ENCODE measurements at regions not wholly inside any gene's neighbourhood (a gene's known extent, or its start where the extent isn't known, plus 50 kb on each side); places are given as distances from the start of the nearest gene placed in this dataset.
A peak's percentile ranks its signal among the peaks of the same experiment; 100 is the strongest.
"Not testable (repeated sequence)": the region's sequence is repeated elsewhere in the genome, so short reads cannot be mapped to it uniquely, and the experiment has no call there.

- peak; percentile 56 for DNase-seq (ENCODE audit: low read depth)
- TF ChIP-seq CTCF (IDR thresholded peaks at IDR 0.05; ENCODE audit: low read length, missing control alignments) = no peak
- H3K4me3 ChIP-seq (replicated peaks; ENCODE audit: low read depth, low read length) = no peak overlapping the region
Measured at GRCh38 chr7:19964246-19964645, 190.8 kb upstream of the TMEM196 start.

- DNase-seq (ENCODE audit: low read depth) = no peak
- TF ChIP-seq CTCF (IDR thresholded peaks at IDR 0.05; ENCODE audit: low read length, missing control alignments) = no peak
- no peak overlapping the region for H3K4me3 ChIP-seq (replicated peaks; ENCODE audit: low read depth, low read length)
Measured at GRCh38 chr7:19963695-19964094, 190.3 kb upstream of the TMEM196 start.

GRCh38 chr7:19958309-19958896, 185.0 kb upstream of the TMEM196 start:
- peak; percentile 94 for DNase-seq (ENCODE audit: low read depth)
- no peak overlapping the region for H3K4me3 ChIP-seq (replicated peaks; ENCODE audit: low read depth, low read length)
- TF ChIP-seq CTCF (IDR thresholded peaks at IDR 0.05; ENCODE audit: low read length, missing control alignments) = no peak

- H3K4me3 ChIP-seq (replicated peaks; ENCODE audit: low read depth, low read length) = no peak overlapping the region
- peak; percentile 31 for DNase-seq (ENCODE audit: low read depth)
- no peak for TF ChIP-seq CTCF (IDR thresholded peaks at IDR 0.05; ENCODE audit: low read length, missing control alignments)
Measured at GRCh38 chr7:19957664-19958063, 184.2 kb upstream of the TMEM196 start.

GRCh38 chr7:19954166-19954565, 180.7 kb upstream of the TMEM196 start:
- not testable (repeated sequence) for DNase-seq (ENCODE audit: low read depth); H3K4me3 ChIP-seq (replicated peaks; ENCODE audit: low read depth, low read length)

DNA sequence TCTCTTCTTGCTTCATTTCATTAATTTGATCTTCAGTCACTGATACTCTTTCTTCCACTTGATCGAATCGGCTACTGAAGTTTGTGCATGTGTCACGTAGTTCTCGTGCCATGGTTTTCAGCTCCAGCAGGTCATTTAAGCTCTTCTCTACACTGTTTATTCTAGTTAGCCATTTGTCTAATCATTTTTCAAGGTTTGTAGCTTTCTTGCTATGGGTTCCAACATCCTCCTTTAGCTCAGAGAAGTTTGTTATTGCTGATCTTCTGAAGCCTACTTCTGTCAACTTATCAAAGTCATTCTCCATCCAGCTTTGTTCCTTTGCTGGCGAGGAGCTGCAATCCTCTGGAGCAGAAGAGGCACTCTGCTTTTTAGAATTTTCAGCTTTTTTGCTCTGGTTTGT, 180.0 kb upstream of the TMEM196 start:
- DNase-seq (ENCODE audit: low read depth); H3K4me3 ChIP-seq (replicated peaks; ENCODE audit: low read depth, low read length): not testable (repeated sequence)

GRCh38 chr7:19948160-19948559, 174.7 kb upstream of the TMEM196 start:
- no peak for TF ChIP-seq CTCF (IDR thresholded peaks at IDR 0.05; ENCODE audit: low read length, missing control alignments)
- H3K4me3 ChIP-seq (replicated peaks; ENCODE audit: low read depth, low read length) = no peak overlapping the region
- no peak for DNase-seq (ENCODE audit: low read depth)

GRCh38 chr7:19944363-19945120, 171.1 kb upstream of the TMEM196 start:
- H3K4me3 ChIP-seq (replicated peaks; ENCODE audit: low read depth, low read length) = no peak overlapping the region
- DNase-seq (ENCODE audit: low read depth) = no peak
- no peak for TF ChIP-seq CTCF (IDR thresholded peaks at IDR 0.05; ENCODE audit: low read length, missing control alignments)
